Lower lobe of right lung (tissue), 2 donors: ENCODE measurements at regions not wholly inside any gene's neighbourhood (a gene's known extent, or its start where the extent isn't known, plus 50 kb on each side); places are given as distances from the start of the nearest gene placed in this dataset.

Source experiments
- ATAC-seq, 2 donors: fragments of 200-7000 bp; cut with Tn5 transposase; one replicate each; pipeline ENCODE4 v1.9.1; 2020 to 2022; ENCODE audit warnings: mild to moderate bottlenecking in 2 of 2, moderate library complexity in 2 of 2
- DNase-seq: peaks from one replicate; pipeline ENCODE4 v3.0.0-alpha.2; 2020
- H3K27ac ChIP-seq: fragments of 200-600 bp; one replicate; pipeline ENCODE4 v1.8.0; 2022
- H3K27me3 ChIP-seq: fragments of 200-600 bp; one replicate; pipeline ENCODE4 v1.8.0; 2022; ENCODE audit warnings: low read depth
- H3K36me3 ChIP-seq: fragments of 200-600 bp; one replicate; pipeline ENCODE4 v1.8.0; 2022; ENCODE audit warnings: mild to moderate bottlenecking
- H3K4me1 ChIP-seq: fragments of 200-600 bp; one replicate; pipeline ENCODE4 v1.8.0; 2022
- H3K4me3 ChIP-seq: fragments of 200-600 bp; one replicate; pipeline ENCODE4 v1.8.0; 2022; ENCODE audit warnings: mild to moderate bottlenecking
- H3K9me3 ChIP-seq: fragments of 200-600 bp; one replicate; pipeline ENCODE4 v1.8.0; 2022
- CTCF ChIP-seq: fragments of 200-600 bp; IDR thresholded peaks from one replicate; pipeline ENCODE4 v1.8.0; 2022; ENCODE audit warnings: antibody characterized with exemption, mild to moderate bottlenecking
- intact Hi-C: fragments of 100-400 bp; cut with DNase I; formaldehyde crosslinking; loops from one replicate; pipeline ENCODE4 v1.11.0; 2022
- donor health status: DM: no; HTN: yes; CAD: no; lungs with severe emphysema.

- Histone ChIP-seq H3K27ac (no peak overlapping the region), H3K4me3 (no peak overlapping the region), H3K4me1 (no peaks in the 10 kb centered on the region), H3K27me3 (no peaks in the 10 kb centered on the region), H3K9me3 (no peaks in the 10 kb centered on the region), H3K36me3 (no peaks in the 10 kb centered on the region)
- DNase-seq, result no peak
- TF ChIP-seq CTCF, result no peak
- no peak for ATAC-seq
- intact Hi-C loops, result no loop called here
Measured at GRCh38 chr5:107266100-107266499, 404.6 kb downstream of the EFNA5 start.

GRCh38 chr5:107265193-107265592, 405.5 kb downstream of the EFNA5 start:
- no peaks in the 10 kb centered on the region for H3K4me1 ChIP-seq
- ATAC-seq, result no peak
- intact Hi-C loops, result no loop called here
- H3K27me3 ChIP-seq, result no peaks in the 10 kb centered on the region
- H3K9me3 ChIP-seq, result no peaks in the 10 kb centered on the region
- no peak overlapping the region for H3K27ac ChIP-seq
- H3K4me3 ChIP-seq, result no peak overlapping the region
- no peaks in the 10 kb centered on the region for H3K36me3 ChIP-seq
- TF ChIP-seq CTCF, result no peak
- no peak for DNase-seq

GRCh38 chr5:107263387-107264018, 407.2 kb downstream of the EFNA5 start:
- Histone ChIP-seq H3K4me1 (no peaks in the 10 kb centered on the region), H3K27ac (no peak overlapping the region), H3K4me3 (no peak overlapping the region), H3K27me3 (no peaks in the 10 kb centered on the region), H3K36me3 (no peaks in the 10 kb centered on the region), H3K9me3 (no peaks in the 10 kb centered on the region)
- ATAC-seq, result no peak
- no peak for DNase-seq
- TF ChIP-seq CTCF, result no peak
- intact Hi-C loops, result no loop called here

- H3K27me3 ChIP-seq, result no peaks in the 10 kb centered on the region
- no peak for DNase-seq
- no peak for TF ChIP-seq CTCF
- H3K4me3 ChIP-seq, result no peak overlapping the region
- intact Hi-C loops, result no loop called here
- no peak for ATAC-seq
- H3K4me1 ChIP-seq, result peaks cover 3% of the 10 kb centered on the region
- no peaks in the 10 kb centered on the region for H3K9me3 ChIP-seq
- H3K36me3 ChIP-seq, result no peaks in the 10 kb centered on the region
- H3K27ac ChIP-seq, result no peak overlapping the region
Measured at GRCh38 chr5:107257885-107258520, 412.7 kb downstream of the EFNA5 start.

- TF ChIP-seq CTCF, result no peak
- H3K4me3 ChIP-seq, result no peak overlapping the region
- ATAC-seq, result no peak
- no peaks in the 10 kb centered on the region for H3K9me3 ChIP-seq
- H3K27ac ChIP-seq, result no peak overlapping the region
- peaks cover 4% of the 10 kb centered on the region for H3K4me1 ChIP-seq
- intact Hi-C loops, result no loop called here
- DNase-seq, result no peak
- no peaks in the 10 kb centered on the region for H3K36me3 ChIP-seq
- H3K27me3 ChIP-seq, result no peaks in the 10 kb centered on the region
Measured at GRCh38 chr5:107254902-107255234, 415.9 kb downstream of the EFNA5 start.
